CD1c-positive myeloid dendritic cell (primary cell): ENCODE measurements at regions not wholly inside any gene's neighbourhood (a gene's known extent, or its start where the extent isn't known, plus 50 kb on each side); places are given as distances from the start of the nearest gene placed in this dataset.

Experiments
- DNase-seq: peaks from one replicate; pipeline ENCODE4 v3.0.0-alpha.2; 2016; ENCODE audit errors: extremely low spot score

DNA sequence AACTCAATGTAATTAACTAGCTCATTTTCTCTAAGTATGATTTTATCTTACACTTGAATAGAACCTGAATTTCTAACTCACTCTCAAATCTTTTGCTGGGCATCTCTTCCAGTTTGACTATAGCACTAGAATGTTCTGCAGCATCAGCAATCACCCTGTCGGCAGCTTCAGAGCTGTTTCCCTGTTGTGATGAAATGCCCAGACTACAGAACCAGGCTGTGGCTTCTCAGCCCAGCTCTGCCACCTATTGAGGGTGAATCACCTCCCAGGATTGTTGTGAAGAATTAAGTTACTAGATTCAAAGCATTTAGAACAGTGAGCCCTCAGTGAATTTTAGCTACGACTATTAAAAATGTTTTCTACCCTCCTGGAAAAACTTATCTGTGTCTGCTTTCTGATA, 90.4 kb upstream of the ANKRD55 start:
- no peak for DNase-seq

DNA sequence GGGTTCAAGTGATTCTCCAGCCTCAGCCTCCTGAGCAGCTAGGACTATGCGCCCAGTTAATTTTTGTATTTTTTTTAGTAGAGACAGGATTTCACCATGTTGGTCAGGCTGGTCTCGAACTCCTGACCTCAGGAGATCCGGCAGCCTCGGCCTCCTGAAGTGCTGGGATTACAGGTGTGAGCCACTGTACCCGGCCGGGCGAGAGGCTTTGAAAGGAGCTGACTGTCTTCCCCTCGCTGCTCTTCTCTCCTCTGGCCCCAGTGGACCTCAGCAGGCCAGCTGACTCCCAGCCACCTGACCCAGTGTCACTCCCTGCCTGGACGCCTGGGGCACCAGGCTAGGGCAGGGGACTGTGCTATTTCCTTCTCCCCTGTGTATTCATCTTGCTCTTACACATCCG, 89.5 kb upstream of the ANKRD55 start:
- no peak for DNase-seq

DNA sequence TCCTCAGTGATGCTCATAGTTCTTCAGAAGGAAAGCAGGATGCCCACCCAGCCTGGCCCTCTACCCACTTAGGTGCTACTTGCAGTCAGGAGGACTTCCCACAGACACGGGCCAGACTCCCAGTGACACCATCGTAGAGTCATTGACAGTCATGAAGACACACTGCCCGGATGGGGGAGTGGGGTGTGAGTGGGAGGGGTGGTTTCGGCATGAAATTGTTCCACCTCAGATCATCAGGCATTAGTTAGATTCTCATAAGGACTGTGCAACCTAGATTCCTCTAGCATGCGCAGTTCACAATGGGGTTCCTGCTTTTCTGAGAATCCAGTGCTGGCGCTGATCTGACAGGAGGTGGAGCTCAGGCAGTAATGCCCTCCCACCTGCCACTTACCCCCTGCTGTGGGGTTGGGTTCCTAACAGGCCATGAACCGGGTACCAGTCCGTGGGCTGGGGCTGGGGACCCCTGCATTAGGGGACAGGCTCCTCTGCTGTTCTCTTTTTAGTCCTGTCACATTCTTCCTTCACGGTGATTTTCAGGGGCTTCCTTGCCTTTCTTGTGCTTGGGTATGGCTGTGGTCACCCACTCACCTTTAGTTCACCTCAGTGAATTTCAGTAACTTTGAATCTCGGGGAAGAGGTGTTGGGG, 88.2 kb upstream of the ANKRD55 start:
- DNase-seq = no peak

DNA sequence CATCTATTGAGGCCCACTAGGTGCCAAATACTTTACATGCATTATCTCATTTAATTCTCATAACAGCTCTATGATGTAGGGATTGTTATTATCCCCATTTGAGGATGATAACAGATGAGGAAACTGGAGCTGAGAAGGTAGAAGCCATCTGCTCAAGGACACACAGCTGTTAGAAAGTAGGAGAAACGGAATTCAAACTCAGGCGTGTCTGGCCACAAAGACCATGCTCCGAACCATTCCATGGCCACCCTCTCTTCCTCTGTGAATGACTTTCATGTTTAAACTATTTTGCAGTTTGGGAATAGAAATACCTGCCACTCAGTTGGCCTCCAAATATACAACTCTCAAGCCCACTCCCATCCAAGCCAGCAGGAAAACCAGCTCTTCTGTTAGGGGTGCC, 87.6 kb upstream of the ANKRD55 start:
- DNase-seq = no peak

DNA sequence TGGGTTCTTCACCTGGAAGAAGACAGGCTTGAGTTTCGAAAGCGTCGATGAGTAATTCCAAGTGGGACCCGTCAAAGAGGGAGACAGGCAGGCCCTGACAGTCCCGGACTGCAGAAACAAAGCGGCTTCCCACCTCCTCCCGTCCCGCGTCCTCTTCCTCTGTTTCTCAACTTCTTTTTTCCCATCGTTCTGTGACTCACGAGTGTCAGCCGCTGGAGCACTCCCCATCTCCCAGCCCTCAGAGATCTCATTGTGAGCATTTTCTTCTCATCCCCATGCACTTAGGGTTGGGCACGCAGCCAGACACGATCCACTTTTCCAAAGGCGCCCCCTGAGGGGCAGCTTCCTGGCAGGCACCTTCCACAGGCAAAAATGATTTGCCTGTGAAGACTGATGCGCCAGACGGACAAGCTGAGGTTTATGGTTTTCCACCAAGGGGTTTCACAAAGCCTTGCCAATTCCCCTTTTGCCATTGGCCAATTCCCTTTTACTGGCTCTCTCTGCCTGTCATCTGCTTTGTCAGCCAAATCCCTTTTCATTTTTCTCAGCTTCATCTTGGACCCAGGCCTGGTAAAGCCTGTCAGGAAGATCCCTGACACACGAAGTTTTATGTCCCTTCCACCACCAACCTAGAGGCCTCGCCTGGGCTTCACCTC, 86.5 kb upstream of the ANKRD55 start:
- no peak for DNase-seq

DNA sequence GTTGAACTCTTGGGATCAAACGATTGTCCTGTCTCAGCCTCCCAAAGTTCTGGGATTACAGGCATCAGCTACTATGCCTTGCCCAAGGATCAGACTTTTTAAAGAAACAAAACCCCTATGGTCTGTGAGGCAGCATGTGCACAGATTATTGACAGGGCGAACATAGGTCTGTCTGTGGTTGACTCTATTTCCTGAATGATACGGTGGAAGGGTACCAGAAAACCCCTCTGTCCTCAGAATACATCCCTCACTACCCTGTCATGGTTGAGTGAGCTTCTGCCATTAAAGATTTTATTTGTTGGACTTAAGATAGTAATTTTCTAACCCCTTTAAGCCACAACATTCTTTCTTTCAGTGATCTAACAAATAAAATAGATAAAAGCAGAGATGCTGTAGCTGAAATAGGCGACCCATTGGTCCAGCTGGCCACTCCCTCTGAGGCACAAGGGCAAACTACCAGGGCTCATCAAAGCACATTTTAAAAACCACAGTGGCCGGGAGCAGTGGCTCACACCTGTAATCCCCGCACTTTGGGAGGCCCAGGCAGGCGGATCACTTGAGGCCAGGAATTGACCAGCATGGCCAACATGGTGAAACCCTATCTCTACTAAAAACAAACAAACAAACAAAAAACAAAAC, 84.9 kb upstream of the ANKRD55 start:
- DNase-seq = no peak

DNA sequence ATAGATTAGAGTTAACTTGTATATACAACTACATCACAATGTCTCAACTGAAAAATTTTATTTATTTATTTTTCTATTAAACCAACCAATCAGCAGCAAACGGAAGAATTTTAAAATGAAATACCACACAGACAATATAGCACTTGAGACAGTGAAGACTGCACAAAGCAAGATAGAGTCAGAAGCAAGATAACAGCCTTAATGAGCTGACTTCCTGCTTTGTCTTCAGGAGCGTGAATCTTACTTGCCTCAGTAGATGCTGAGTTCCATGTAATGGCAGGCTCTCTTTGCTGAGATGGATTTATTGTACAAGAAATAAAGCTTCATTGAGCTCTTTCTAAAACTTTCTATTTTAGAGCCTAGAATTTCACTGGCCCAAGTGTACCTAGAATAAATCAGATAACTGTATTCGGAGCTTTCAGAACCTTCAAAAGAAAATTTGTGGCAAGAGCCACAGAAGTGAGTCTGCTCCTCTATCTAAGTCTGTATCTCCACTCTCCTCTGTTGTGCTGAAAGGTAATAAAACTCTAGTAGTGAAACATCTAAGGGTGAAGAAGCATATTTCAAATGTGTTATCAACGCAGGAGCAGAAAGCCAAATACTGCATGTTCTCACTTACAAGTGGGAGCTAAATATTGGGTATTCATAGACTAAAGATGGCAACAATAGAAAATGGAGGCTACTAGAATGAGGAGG, 83.3 kb upstream of the ANKRD55 start:
- DNase-seq = no peak

DNA sequence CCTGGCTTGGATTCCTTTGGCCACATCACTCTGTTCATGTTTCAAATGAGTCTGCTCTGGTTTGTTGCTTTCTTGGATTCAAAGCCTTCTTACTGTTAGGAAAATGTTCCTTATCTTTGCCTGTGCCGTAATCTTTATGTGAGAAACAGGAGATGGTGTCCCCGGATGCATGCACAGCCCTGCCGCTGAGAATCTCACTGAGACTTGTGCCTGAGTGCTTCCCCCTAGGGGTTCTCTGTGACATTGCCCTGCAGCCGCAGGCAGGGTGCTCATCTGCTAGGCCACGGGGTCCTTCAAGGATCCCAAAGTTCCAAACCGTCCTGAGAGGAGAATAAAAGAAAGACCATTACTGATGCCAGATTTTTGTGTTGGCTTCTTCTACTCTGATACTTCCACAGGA, 81.4 kb upstream of the ANKRD55 start:
- no peak for DNase-seq

DNA sequence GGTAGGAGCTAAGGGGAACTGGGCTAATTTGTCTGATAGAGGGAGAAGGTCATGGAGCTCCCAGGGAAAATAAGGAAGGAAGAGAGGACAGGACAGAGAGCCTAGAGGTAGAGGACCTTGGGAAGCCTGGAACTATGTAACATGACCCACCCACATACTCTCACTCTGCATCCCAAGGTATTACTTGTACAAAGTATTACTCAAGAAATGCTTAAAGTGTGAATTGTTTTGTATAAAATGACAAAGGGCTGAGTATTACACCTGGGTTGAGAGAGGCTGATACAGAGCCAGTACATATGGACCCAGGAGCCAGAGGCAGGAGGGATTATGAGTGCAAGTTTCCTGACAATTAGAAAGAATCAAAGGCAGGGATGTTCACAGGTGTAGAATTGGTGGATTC, 80.5 kb upstream of the ANKRD55 start:
- DNase-seq = no peak

DNA sequence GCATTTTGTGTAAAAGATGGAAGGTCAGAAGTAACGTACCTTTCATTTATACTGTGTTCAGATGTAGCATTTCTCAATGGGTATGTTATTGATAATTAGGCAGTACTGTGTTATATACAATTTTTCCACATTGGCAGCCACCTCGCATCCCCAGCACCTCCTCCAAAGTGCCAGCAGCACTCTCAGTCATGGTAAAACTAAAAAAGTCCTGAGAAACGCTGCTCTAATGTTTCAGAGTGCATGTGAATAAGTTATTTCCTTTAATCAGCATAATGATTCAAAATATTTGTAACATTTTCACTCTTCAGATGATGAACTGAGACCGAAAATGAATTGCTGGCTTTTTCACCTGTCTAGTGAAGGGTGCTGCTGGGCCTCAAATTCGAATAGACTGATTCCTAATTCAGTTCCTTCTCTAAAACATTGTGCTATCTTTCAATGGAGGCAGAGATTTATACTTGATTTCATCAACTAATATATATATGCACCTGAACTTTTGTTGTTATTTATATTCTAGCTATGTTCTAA, 79.9 kb upstream of the ANKRD55 start:
- DNase-seq = no peak

DNA sequence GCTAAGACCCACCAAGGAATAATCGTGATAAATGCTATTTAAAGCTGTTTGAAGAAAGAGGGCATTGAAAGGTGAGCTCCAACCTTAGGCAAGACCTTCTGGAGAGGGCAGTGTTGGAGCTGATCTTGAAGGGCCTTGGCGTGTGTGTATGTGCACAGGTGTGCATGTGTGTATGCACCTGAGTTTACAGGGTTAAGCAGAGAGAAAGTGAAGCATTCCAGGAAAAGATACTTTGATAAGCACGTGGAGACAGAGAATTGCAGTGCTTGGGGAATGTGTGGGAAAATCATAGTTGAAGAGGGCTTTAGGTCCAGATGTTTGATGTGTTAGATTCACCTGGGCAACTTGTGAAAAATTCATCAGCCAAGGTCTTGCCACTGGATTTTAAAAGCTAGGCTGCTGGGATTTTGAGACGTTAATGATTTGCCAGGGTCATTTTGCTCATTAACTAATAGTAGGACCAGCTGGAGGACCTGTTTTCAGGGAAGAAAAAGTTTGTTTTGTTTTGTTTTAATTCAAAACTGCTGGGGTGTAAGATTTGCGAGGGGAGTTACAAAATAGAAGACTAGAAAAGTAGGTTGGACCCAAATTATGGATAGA, 78.3 kb upstream of the ANKRD55 start:
- no peak for DNase-seq

DNA sequence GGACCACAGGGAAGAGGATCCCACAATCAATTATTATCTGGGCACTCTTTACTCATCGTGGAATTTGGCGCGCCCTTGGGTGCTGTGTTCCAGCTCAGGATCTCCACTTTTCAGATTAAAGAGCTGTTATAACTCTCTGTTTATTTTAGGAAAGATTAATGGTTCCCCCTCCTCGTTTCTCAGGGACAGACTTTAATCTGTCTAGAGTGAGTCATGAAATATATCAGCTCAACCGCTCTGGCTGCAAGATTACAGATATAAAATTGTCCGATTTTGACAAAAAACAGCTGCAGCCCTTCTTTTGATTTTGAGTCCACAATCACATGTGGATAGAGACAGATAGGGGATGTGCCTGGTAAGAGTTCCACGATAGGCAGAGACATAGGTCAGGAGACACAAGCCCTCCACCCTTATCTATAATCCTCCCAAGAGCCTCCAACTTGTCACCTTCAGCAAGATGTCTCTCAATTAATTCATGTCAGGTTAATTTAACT, 77.6 kb upstream of the ANKRD55 start:
- DNase-seq = no peak

DNA sequence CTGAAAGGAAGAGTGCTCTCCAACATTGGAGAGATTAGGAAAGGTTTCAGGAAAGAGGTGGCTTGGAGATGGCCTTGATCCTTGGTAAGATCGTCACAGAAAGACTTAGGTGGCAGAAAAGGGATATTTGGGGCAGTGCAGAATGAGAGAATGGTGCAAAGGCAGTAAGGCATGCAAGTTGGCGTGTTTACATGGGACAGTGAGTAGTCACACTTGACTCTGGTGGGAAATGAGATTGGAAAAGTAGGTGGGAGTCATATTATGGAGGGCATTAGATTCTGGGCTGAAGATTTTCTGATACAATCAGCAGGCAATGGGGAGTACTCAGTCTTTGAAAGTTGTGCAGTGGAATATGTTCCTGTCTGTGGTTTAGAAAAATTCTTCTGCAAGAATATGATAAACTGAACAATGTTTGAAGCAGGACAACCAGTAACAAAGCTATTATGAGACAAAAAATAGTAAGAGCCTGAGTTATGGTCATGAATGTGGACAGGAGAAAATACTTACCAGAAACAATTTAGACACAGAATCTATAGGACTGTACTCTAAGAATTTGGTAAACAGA, 76.2 kb upstream of the ANKRD55 start:
- DNase-seq = no peak

DNA sequence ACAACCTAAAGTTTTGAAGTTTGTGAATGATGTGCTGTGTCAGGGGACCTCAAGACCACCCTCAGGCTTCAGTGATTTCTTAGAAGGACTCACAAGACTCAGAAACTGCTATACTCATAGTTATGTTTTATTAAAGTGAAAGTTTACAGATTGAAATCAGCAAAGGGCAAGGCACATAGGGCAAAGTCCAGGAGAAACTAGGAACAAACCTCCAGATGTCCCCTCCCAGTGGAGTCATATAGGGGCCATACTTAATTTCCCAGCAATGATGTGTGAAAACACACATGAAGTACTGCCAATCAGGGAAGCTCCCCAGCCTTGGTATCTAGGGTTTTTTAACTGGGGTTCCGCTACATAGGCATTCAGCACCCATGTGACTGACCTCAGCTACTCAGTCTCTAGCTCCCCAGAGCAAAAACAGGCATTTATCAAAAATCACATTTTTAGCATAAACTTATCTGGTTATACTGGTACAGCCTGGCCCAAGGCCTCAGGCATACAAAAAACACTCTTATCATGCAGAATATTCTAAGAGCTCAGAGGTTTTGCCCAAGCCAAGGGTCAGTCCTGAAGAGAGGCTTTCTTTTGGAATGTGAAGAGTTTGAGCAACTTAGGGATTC, 74.7 kb upstream of the ANKRD55 start:
- no peak for DNase-seq

DNA sequence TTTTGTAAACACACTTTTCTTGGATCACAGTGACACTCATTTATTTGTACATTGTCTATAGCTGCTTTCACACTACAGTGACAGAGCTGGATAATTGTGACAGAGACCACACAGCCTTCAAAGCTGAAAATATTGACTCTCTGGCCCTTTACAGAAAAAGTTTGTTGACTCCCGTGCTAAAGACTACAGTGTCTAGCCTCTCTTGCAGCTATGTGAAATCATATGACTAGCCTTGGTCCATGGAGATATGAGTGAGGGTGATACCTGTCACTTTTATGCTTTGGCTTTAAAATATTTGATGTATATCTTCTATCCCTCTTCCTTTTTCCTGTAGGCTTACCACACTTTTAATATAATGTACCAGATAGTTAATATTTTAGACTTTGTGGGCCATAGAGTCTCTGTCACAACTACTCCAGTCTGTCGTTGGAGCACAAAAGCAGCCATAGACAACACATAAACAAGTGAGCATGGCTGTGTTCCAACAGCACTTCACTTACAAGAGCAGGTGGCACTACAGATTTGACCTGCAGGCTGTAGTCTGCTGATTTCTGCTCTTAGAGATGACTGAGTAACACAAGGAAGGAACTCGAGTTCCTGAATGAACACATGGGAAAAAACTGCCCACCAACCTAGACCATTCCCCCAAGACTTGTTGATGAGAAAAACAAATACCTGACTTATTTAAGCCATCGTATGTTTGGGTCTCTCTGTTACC, 73.5 kb upstream of the ANKRD55 start:
- DNase-seq = no peak

DNA sequence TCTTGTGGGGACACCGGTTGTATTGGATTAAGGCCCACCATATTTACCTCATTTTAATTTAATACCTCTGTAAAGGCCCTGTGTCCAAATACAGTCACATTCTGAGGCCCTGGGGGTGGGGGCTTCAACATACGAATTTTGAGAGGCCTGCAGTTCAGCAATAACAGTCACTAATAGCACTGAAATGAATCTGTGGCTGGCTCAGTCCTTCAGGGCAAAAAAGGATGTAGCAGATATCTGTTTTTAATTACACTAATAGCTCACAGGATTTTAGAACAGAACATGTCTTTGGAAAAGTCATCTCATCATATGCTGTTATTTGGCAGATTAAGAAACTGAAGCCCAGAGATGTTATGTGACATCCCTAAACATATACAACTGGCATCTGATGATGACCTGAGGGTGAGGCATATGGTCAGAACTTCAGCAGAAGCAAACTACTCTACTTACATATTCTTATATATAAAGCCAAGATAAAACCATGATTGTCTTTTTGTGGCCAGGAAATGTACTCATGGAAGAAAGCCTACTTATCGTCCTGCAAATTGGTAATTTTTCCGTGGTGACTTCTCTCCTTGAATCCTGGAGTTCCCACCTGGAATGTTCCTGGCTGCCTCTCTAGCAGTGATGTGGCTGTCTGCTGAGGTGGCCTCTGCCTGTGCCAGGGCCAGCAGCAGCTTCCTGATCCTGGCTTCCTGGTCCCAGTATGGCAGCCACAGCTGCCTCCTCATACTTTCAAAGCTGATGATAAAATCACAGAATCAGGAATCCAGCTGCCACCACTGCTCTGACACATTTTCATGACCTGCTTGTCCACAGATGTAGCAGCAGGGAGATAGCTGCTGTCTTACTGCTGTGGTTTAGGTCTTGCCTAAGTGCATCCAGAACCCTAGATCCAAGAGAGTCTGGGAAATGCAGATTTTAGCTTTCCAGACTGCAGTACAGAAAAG, 72.1 kb upstream of the ANKRD55 start:
- DNase-seq = no peak

DNA sequence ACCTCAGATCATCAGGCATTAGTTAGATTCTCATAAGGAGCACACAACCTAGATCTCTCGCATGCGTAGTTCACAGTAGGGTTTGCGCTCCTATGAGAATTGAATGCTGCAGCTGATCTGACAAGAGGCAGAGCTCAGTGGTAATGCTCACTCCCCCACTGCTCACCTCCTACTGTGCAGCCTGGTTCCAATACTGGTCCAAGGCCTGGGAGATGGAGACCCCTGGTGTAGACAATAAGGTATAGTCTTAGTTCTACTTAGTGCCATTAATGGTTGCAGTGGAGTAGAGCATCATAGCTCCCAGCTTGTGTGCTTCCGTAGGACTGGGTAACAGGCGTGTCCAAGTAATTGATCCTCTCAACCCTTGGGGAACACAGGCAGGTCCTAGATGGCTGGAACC, 70.4 kb upstream of the ANKRD55 start:
- DNase-seq = no peak

DNA sequence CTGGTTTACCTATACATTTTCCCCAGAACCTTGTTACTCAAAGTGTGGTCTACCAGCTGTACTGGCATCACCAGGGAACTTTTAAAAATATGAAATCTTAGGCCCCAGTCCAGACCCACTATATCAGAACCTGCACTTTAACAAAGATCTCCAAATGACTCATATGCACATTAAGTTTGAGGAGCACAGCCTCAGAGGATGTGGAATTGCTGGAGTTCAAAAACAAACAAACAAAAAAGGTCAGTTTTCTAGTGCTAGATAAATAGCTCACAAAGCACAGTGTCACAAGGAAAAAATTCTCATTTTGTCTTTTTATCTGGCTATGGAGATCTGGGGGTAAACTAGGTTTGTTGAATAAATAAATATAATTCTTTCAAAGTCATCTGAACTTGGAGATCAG, 68.9 kb upstream of the ANKRD55 start:
- no peak for DNase-seq

DNA sequence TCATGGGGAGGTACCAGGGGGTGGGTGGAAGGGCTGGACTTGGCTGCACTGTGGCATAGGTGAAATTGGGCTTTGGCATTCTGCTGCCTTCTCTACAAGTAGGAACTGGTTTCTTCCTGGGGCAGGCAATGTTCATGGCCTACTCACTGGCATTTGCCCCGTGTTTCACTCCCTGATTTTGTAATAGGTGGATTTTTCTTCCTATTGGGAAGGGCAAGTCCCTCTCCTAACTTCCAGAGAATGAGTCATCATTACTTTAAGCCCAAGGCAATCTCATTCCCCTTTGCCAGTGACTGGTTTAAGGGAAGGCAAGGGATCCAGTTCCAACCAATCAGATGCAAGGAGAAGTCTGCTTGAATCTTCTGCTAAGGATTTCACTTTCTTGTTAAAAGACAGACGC, 67.9 kb upstream of the ANKRD55 start:
- DNase-seq = no peak
